Activated T-helper 17 cell treated with anti-CD3 and anti-CD28 coated beads, Interleukin-2, amount 50 U/mL, for 72 hours (primary cell): ENCODE measurements at regions not wholly inside any gene's neighbourhood (a gene's known extent, or its start where the extent isn't known, plus 50 kb on each side); places are given as distances from the start of the nearest gene placed in this dataset.

Experiments used
- ATAC-seq: fragments of 150-1000 bp; cut with Tn5 transposase; replicated peaks from 2 replicates; pipeline ENCODE4 v1.10.0; 2021; ENCODE audit warnings: mild to moderate bottlenecking, moderate library complexity
- H3K27ac Mint-ChIP-seq: one replicate; pipeline ENCODE4 v1.8.0; 2022; ENCODE audit warnings: mixed read lengths
- H3K27me3 Mint-ChIP-seq: one replicate; pipeline ENCODE4 v1.8.0; 2022; ENCODE audit warnings: mixed read lengths
- H3K36me3 Mint-ChIP-seq: one replicate; pipeline ENCODE4 v1.8.0; 2022; ENCODE audit warnings: low read depth, mild to moderate bottlenecking, mixed read lengths
- H3K4me1 Mint-ChIP-seq: one replicate; pipeline ENCODE4 v1.8.0; 2022; ENCODE audit warnings: mixed read lengths
- H3K4me3 Mint-ChIP-seq: one replicate; pipeline ENCODE4 v1.8.0; 2022; ENCODE audit warnings: mild to moderate bottlenecking, mixed read lengths
- H3K9me3 Mint-ChIP-seq: one replicate; pipeline ENCODE4 v1.8.0; 2022; ENCODE audit warnings: mixed read lengths

DNA sequence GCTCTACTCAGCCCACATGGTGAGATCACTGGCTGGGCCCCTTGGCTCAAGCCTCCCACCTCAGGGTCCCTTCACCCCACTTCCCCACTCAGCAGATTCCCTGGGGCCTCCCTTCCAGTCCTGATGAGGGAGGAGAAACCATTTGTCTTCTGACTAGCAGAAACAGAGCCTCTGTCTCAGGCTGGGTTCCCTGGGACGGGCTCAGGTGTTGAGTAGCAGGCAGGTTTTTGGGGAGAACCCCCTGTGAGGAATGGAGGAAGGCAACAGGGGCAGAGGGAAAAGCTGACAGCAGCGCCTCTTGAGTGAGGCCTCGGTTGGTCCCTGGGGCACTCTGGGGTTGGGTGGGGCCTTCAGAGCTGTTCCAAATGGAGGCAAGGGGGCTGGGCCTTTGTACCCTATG lies 452.2 kb downstream of the TSHZ3 start:
- no peaks in the 10 kb centered on the region for H3K9me3 Mint-ChIP-seq
- no peak for ATAC-seq
- H3K36me3 Mint-ChIP-seq = no peaks in the 10 kb centered on the region
- no peaks in the 10 kb centered on the region for H3K4me1 Mint-ChIP-seq
- no peak overlapping the region for H3K27ac Mint-ChIP-seq
- no peak overlapping the region for H3K4me3 Mint-ChIP-seq
- peaks cover 14% of the 10 kb centered on the region for H3K27me3 Mint-ChIP-seq

DNA sequence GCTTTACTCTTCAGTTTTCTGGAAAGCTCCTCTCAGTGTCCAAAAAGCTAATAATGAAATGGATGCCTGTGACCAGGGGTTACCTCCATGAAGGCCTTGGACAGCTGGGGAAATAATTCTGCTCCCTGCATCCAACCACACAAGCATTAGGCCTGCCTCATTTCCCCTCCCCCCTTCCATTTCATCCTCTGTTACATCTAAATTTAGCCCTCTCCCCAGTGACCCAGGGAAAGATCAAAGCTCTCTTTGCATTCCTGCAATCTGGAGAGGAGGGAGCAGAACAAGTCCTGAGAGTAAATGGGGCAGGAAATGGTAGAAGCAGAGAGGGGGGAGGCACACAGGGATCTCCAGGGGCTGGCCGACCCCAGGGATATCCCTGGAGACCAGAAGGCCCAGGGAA lies 452.7 kb downstream of the TSHZ3 start:
- no peaks in the 10 kb centered on the region for H3K9me3 Mint-ChIP-seq
- H3K36me3 Mint-ChIP-seq = no peaks in the 10 kb centered on the region
- no peak overlapping the region for H3K4me3 Mint-ChIP-seq
- H3K4me1 Mint-ChIP-seq = no peaks in the 10 kb centered on the region
- no peak for ATAC-seq
- no peak overlapping the region for H3K27ac Mint-ChIP-seq
- peaks cover 18% of the 10 kb centered on the region for H3K27me3 Mint-ChIP-seq

DNA sequence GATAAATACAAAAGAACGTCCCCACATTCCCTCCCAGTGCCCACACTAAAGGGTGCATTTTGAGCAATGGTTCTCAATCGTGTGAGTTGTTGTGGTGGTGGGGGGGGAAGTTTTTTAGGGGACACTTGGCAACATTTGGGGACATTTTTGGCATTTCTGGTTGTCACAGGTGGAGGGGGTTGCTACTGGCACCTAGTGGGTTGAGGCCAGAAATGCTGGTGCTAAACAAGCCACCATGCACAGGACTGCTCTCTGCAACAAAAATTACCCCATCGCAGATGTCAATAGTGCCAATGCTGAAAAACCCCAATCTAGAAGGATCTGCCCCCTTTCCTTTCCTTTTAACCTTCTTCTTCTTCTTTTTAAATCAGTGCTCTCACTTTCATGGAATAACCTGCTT lies 453.3 kb downstream of the TSHZ3 start:
- no peak overlapping the region for H3K27ac Mint-ChIP-seq
- H3K36me3 Mint-ChIP-seq = no peaks in the 10 kb centered on the region
- no peak overlapping the region for H3K4me3 Mint-ChIP-seq
- no peaks in the 10 kb centered on the region for H3K9me3 Mint-ChIP-seq
- peaks cover 16% of the 10 kb centered on the region for H3K27me3 Mint-ChIP-seq
- ATAC-seq = no peak
- no peaks in the 10 kb centered on the region for H3K4me1 Mint-ChIP-seq

DNA sequence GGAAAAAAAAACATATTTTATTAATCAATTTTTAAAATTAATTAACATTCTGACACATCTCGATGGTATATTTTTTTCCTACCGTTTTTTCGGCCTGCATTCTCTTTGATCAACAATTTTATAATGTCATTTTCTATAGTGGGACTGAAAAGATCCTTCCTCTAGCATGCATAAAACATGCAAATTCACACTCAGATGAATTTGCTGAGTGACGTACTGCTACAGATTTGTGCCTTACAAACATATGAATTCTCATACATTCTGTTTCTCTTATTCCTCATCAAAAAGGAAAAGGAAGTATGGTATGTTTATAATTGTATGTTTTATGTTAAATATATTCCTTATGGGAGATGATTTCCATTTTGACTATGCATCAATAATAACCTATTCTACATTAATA lies 458.2 kb downstream of the TSHZ3 start:
- Mint-ChIP-seq H3K4me1 (no peaks in the 10 kb centered on the region), H3K4me3 (no peak overlapping the region), H3K27ac (no peak overlapping the region), H3K9me3 (no peaks in the 10 kb centered on the region), H3K36me3 (no peaks in the 10 kb centered on the region), H3K27me3 (peaks cover 21% of the 10 kb centered on the region)
- no peak for ATAC-seq

DNA sequence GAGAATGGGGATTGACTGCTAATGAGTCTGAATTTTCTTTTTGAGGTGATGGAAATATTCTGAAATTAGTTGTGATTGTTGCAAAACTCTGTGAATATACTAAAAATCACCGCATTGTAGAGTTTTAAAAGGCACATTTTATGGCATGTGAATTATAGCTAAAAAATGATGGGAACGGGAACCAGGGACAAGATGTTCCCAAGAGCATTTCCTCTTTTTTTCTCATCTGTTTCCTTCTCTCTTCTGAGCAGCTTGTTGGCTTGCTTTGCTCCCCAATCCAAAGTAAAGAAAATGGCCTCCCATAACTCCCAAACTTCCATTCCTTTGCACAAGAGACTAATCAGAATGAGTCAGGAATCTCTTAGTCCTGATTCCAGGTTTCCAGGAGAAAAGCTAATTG lies 459.2 kb downstream of the TSHZ3 start:
- peaks cover 21% of the 10 kb centered on the region for H3K27me3 Mint-ChIP-seq
- no peaks in the 10 kb centered on the region for H3K9me3 Mint-ChIP-seq
- no peaks in the 10 kb centered on the region for H3K4me1 Mint-ChIP-seq

DNA sequence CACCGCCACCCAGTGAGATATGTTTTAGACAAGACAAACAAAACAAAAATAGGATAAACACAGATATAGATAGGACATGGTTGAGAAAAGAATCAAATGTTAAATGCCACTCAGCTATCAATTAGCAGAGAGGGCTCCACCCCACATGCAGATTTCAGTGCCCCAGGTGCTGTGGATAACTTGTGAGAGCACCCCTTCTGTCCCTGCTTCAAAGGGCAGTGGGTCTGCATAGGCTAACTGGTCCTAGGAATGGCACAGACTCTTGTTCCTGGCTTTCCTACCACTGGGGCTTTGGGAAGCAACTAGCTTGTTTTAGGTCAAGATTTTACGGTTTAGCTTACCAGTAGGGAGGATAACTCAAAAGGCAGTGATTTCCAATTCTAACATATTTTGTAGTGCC lies 460.3 kb downstream of the TSHZ3 start:
- ATAC-seq = no peak
- Mint-ChIP-seq H3K36me3 (no peaks in the 10 kb centered on the region), H3K9me3 (no peaks in the 10 kb centered on the region), H3K27me3 (peaks cover 24% of the 10 kb centered on the region), H3K4me3 (no peak overlapping the region), H3K4me1 (no peaks in the 10 kb centered on the region), H3K27ac (no peak overlapping the region)

More for the DNA sequence above, 459.2 kb downstream of the TSHZ3 start:
- Mint-ChIP-seq H3K4me3 (no peak overlapping the region), H3K27ac (no peak overlapping the region), H3K36me3 (no peaks in the 10 kb centered on the region)
- ATAC-seq = no peak

DNA sequence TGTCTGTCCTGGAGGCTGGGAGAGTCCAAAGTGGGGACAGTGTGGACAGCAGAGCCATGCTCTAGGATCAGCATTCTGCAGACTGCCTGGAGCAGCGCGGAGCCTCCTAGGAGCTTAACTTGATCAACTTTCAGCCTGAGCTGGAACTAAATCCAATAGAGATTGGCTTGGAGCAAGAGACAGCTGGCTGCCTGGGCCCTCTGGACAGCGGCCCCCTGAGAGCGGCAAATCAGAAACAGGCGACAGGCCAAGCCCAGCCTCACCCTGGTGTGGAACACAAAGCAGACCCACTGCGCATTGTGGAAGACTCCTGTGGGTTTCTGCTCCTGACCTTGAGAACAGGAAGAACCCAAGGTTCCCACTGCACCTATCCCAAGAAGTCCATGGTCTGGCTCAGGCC lies 462.2 kb downstream of the TSHZ3 start:
- Mint-ChIP-seq H3K9me3 (no peaks in the 10 kb centered on the region), H3K27me3 (peaks cover 24% of the 10 kb centered on the region), H3K4me3 (no peak overlapping the region), H3K4me1 (no peaks in the 10 kb centered on the region), H3K27ac (no peak overlapping the region), H3K36me3 (no peaks in the 10 kb centered on the region)
- no peak for ATAC-seq

DNA sequence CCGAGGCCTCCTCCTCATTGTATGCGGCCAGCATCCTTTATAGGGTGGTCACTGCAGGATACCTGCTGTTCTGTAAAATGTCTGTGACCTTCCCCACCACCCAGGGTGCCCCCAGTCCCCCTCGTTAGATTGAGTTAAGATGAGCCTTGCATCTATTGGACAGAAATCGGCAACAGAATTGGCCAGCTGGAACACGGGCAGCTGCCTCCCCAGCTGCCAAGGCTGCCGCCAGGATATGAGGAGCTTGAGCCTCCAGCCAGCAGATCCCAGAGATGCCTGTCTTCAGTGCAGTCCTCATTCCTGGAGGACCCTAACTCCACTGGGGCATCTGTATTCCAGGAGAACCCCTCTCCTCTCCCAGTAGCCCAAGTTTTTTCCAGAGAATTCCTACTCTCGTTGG lies 463.0 kb downstream of the TSHZ3 start:
- H3K36me3 Mint-ChIP-seq = no peaks in the 10 kb centered on the region
- no peak overlapping the region for H3K27ac Mint-ChIP-seq
- H3K4me1 Mint-ChIP-seq = no peaks in the 10 kb centered on the region
- peaks cover 19% of the 10 kb centered on the region for H3K27me3 Mint-ChIP-seq
- no peak for ATAC-seq
- H3K4me3 Mint-ChIP-seq = no peak overlapping the region
- H3K9me3 Mint-ChIP-seq = no peaks in the 10 kb centered on the region

DNA sequence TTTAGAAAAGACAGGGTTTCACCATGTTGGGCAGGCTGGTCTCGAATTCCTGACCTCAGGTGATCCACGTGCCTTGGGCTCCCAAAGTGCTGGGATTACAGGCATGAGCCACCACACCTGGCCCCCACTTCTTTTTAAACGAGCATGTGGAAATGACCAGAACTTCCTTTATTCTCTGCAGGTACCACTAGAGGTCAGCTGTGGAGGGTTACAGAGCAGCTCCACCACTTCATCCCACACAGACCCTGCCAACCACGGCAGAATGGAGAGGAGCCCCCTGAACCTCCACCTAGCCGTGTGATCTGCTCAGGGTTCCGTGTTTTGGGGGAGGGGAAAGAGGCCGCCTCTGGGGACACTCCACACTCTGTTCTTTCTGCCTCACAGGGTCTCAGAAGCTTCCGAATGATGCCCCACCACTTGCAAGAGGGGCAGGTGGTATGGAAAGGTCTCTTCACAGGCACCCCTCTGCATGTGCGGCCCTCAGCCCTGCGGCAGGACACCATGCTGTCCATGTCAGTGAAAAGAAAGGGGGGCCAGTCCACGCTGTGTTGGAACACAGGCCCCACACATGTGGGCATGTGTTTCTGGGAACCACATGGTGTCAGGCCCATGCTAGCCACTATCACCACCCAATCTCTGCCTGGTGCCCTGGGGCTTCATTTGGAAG lies 465.0 kb downstream of the TSHZ3 start:
- no peaks in the 10 kb centered on the region for H3K9me3 Mint-ChIP-seq
- peaks cover 16% of the 10 kb centered on the region for H3K27me3 Mint-ChIP-seq
- no peak overlapping the region for H3K4me3 Mint-ChIP-seq
- no peak overlapping the region for H3K27ac Mint-ChIP-seq
- no peaks in the 10 kb centered on the region for H3K4me1 Mint-ChIP-seq
- no peak for ATAC-seq
- no peaks in the 10 kb centered on the region for H3K36me3 Mint-ChIP-seq

DNA sequence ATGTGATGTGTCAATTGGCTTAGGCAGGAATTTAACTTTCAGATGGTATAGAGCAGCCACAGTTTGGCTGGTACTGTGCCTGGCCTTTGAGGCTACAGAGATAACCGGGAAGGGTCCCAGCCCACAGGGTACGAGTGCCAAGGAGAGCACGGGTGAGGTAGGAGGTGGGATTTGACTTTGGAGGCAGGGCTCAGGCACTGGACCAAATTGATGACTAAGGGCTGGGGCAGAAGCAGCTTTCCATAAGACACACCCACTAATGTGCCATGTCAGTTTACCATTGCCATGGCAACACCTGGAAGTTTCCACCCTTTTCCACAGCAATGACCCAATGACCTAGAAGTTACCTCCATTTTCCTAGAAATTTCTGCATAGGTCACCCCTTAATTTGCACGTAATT lies 466.2 kb downstream of the TSHZ3 start:
- ATAC-seq = no peak
- H3K27me3 Mint-ChIP-seq = peaks cover 12% of the 10 kb centered on the region
- no peaks in the 10 kb centered on the region for H3K4me1 Mint-ChIP-seq
- no peaks in the 10 kb centered on the region for H3K9me3 Mint-ChIP-seq
- H3K27ac Mint-ChIP-seq = no peak overlapping the region
- no peaks in the 10 kb centered on the region for H3K36me3 Mint-ChIP-seq
- no peak overlapping the region for H3K4me3 Mint-ChIP-seq

DNA sequence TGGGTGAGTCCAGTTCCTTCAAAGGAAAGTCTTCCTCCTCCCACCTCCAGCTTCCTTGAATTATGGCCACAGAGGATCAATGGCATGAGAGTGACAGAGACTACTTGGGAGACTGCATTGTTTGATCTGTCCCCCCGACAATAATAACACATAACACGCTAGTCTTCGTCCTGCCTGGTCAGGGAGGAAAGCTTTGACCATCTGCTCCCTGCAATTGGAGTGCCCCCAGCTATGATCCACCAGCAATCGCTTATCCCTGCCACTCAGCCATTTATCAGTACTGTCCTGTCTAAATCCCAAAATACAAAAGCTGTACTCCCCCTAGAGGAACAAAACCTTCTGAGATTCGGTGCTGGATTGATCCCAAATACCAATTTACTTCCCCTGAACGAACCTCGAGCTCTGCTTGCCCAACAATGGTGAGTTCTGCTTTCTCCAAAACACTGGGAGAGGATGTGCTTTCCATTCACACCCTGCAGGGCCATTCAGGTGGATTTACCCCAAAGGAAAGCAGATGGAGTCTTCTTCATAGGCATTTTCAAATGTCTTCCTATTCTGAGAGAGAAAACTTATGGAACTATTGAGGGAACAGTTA lies 466.7 kb downstream of the TSHZ3 start:
- ATAC-seq = no peak
- Mint-ChIP-seq H3K4me3 (no peak overlapping the region), H3K9me3 (no peaks in the 10 kb centered on the region), H3K27ac (no peak overlapping the region), H3K36me3 (no peaks in the 10 kb centered on the region), H3K27me3 (peaks cover 12% of the 10 kb centered on the region), H3K4me1 (no peaks in the 10 kb centered on the region)

DNA sequence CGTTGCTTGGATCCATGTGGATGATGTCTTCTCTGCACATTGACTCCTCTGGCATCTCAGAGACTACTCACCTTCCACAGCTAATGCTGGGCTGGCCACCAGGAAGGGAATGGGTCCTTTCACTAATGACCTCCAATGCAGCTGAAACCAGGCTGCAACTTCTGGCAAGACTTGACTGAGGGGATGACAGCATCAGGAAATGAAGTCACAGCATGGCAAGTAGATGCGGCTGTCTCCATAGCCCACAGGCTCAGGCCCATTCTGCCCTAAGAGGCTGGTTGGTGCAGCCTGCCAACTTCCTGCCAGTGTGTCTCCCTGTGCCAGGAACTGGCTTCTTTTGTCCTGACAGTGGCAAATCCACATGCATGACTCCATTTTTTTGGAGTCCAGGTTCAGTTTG lies 467.3 kb downstream of the TSHZ3 start:
- H3K36me3 Mint-ChIP-seq = no peaks in the 10 kb centered on the region
- no peak overlapping the region for H3K4me3 Mint-ChIP-seq
- no peaks in the 10 kb centered on the region for H3K9me3 Mint-ChIP-seq
- no peaks in the 10 kb centered on the region for H3K4me1 Mint-ChIP-seq
- no peak overlapping the region for H3K27ac Mint-ChIP-seq
- no peak for ATAC-seq
- peaks cover 12% of the 10 kb centered on the region for H3K27me3 Mint-ChIP-seq

DNA sequence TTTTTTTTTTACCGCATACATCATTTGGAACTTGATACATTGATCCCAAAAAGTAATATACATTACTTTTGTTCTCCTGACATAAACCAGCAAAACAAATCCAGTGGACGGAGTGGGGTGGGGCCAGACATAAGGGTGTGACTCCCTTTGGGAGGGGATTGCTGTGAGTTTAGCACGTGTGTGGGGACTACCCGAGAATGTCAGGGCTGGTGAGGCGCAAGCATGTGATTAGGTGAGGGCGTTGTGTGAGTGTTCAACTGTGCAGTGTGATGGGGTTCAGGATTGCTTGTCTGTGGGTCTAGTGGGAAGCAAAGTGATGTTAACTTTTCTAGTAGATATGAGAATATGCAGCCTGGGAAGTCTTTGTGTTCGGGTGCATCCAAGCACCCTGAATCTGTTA lies 468.0 kb downstream of the TSHZ3 start:
- Mint-ChIP-seq H3K9me3 (no peaks in the 10 kb centered on the region), H3K27me3 (peaks cover 9% of the 10 kb centered on the region), H3K36me3 (no peaks in the 10 kb centered on the region), H3K4me1 (no peaks in the 10 kb centered on the region), H3K4me3 (no peak overlapping the region), H3K27ac (no peak overlapping the region)
- no peak for ATAC-seq

DNA sequence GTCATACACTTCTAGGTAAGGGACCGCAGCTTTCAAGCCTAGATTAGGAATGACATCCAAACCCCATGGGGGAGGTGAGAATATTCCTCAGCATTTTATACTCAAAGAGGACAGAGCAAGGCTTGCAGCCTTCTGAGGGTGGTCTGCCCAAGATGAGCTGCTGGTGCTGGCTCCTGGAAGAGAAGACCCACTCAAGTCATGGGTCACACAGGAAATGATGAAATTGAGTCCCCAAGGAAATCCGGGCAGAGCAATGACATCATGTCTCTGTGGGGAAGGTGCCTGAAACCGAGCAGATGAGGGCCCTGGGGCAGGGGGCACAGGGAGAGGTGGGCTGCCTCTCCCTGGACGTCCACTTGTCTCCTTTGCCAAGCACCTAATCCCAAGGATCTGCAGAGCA lies 468.7 kb downstream of the TSHZ3 start:
- H3K9me3 Mint-ChIP-seq = no peaks in the 10 kb centered on the region
- ATAC-seq = no peak

DNA sequence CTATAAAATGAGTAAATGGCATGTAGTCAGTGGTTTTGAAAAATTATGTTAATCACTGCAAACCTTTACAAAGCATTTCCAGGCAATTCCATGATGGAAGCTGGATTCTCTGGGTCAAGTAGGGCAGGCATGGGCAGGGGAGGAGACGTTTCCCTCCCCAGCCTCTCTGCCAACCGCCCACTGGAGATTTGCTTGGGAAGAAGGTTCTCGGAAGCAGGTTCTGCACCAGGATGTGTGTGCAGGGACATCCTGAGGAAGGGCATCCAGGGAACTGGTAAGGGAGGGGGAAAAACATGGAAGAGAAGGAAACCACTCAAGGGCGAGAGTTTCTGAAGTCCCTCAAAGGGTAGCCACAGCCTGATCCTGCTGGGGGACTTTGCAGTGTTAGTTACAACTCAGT lies 469.1 kb downstream of the TSHZ3 start:
- Mint-ChIP-seq H3K4me1 (no peaks in the 10 kb centered on the region), H3K27me3 (peaks cover 10% of the 10 kb centered on the region), H3K9me3 (no peaks in the 10 kb centered on the region), H3K27ac (no peak overlapping the region), H3K36me3 (no peaks in the 10 kb centered on the region), H3K4me3 (no peak overlapping the region)
- no peak for ATAC-seq

More for the DNA sequence above, 468.7 kb downstream of the TSHZ3 start:
- Mint-ChIP-seq H3K36me3 (no peaks in the 10 kb centered on the region), H3K27ac (no peak overlapping the region), H3K4me1 (no peaks in the 10 kb centered on the region), H3K27me3 (peaks cover 7% of the 10 kb centered on the region), H3K4me3 (no peak overlapping the region)

DNA sequence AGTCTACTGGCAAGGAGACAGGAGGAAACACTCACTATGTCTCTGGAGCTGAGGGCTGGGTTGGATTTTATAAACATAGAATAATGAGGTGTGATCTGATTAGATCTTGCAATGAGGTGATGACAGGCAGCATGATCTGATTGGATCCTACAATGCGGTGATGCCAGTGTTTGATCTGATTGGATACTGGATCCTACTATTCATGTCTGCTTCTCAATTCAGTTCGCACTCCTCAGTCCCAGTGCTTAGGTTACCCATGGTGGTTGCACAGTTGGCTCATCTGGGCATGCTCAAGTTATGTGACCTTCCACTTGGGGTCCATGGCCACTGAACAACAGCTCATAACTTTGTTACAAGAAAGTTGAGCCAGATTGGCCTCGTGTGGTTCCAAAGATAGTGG lies 469.5 kb downstream of the TSHZ3 start:
- no peaks in the 10 kb centered on the region for H3K4me1 Mint-ChIP-seq
- H3K9me3 Mint-ChIP-seq = no peaks in the 10 kb centered on the region
- H3K27ac Mint-ChIP-seq = no peak overlapping the region
- H3K4me3 Mint-ChIP-seq = no peak overlapping the region
- no peak for ATAC-seq
- H3K27me3 Mint-ChIP-seq = peaks cover 10% of the 10 kb centered on the region
- H3K36me3 Mint-ChIP-seq = no peaks in the 10 kb centered on the region
